Lower lobe of right lung (tissue), 2 donors: ENCODE measurements at regions not wholly inside any gene's neighbourhood (a gene's known extent, or its start where the extent isn't known, plus 50 kb on each side); places are given as distances from the start of the nearest gene placed in this dataset.

ENCODE experiments used
- ATAC-seq, 2 donors: fragments of 200-7000 bp; cut with Tn5 transposase; one replicate each; pipeline ENCODE4 v1.9.1; 2020 to 2022; ENCODE audit warnings: mild to moderate bottlenecking in 2 of 2, moderate library complexity in 2 of 2
- DNase-seq: peaks from one replicate; pipeline ENCODE4 v3.0.0-alpha.2; 2020
- H3K27ac ChIP-seq: fragments of 200-600 bp; one replicate; pipeline ENCODE4 v1.8.0; 2022
- H3K27me3 ChIP-seq: fragments of 200-600 bp; one replicate; pipeline ENCODE4 v1.8.0; 2022; ENCODE audit warnings: low read depth
- H3K36me3 ChIP-seq: fragments of 200-600 bp; one replicate; pipeline ENCODE4 v1.8.0; 2022; ENCODE audit warnings: mild to moderate bottlenecking
- H3K4me1 ChIP-seq: fragments of 200-600 bp; one replicate; pipeline ENCODE4 v1.8.0; 2022
- H3K4me3 ChIP-seq: fragments of 200-600 bp; one replicate; pipeline ENCODE4 v1.8.0; 2022; ENCODE audit warnings: mild to moderate bottlenecking
- H3K9me3 ChIP-seq: fragments of 200-600 bp; one replicate; pipeline ENCODE4 v1.8.0; 2022
- CTCF ChIP-seq: fragments of 200-600 bp; IDR thresholded peaks from one replicate; pipeline ENCODE4 v1.8.0; 2022; ENCODE audit warnings: antibody characterized with exemption, mild to moderate bottlenecking
- intact Hi-C: fragments of 100-400 bp; cut with DNase I; formaldehyde crosslinking; loops from one replicate; pipeline ENCODE4 v1.11.0; 2022
- donor health status: DM: no; HTN: yes; CAD: no; lungs with severe emphysema.

- no peak for ATAC-seq
- DNase-seq = no peak
- no peak for TF ChIP-seq CTCF
Observed at GRCh38 chr7:29619111-29619510, 55.5 kb downstream of the PRR15 start.

GRCh38 chr7:29619848-29620555 is 56.4 kb downstream of the PRR15 start:
- Histone ChIP-seq H3K9me3 (no peaks in the 10 kb centered on the region), H3K27me3 (peaks cover 6% of the 10 kb centered on the region), H3K4me1 (no peaks in the 10 kb centered on the region), H3K27ac (no peak overlapping the region), H3K4me3 (no peak overlapping the region), H3K36me3 (no peaks in the 10 kb centered on the region)
- DNase-seq (no peak), ATAC-seq (no peak)
- intact Hi-C loops = no loop called here
- TF ChIP-seq CTCF = no peak

More at GRCh38 chr7:29619111-29619510, 55.5 kb downstream of the PRR15 start:
- Histone ChIP-seq H3K4me3 (no peak overlapping the region), H3K36me3 (no peaks in the 10 kb centered on the region), H3K4me1 (no peaks in the 10 kb centered on the region), H3K9me3 (no peaks in the 10 kb centered on the region), H3K27ac (no peak overlapping the region), H3K27me3 (peaks cover 3% of the 10 kb centered on the region)
- intact Hi-C loops = no loop called here

- ATAC-seq (no peak), DNase-seq (no peak)
- no peaks in the 10 kb centered on the region for H3K9me3 ChIP-seq
- intact Hi-C loops = no loop called here
- H3K27ac ChIP-seq = no peak overlapping the region
- no peak overlapping the region for H3K4me3 ChIP-seq
- H3K27me3 ChIP-seq = peaks cover 6% of the 10 kb centered on the region
- no peaks in the 10 kb centered on the region for H3K4me1 ChIP-seq
- H3K36me3 ChIP-seq = no peaks in the 10 kb centered on the region
- TF ChIP-seq CTCF = no peak
Observed at GRCh38 chr7:29620556-29620930, 56.9 kb downstream of the PRR15 start.

- intact Hi-C loops = no loop called here
- H3K9me3 ChIP-seq = no peaks in the 10 kb centered on the region
- no peak overlapping the region for H3K27ac ChIP-seq
- H3K36me3 ChIP-seq = no peaks in the 10 kb centered on the region
- no peak for TF ChIP-seq CTCF
- H3K27me3 ChIP-seq = peaks cover 11% of the 10 kb centered on the region
- no peak overlapping the region for H3K4me3 ChIP-seq
- ATAC-seq (no peak), DNase-seq (no peak)
- H3K4me1 ChIP-seq = no peaks in the 10 kb centered on the region
Observed at GRCh38 chr7:29622335-29623265, 59.0 kb downstream of the PRR15 start.

- Histone ChIP-seq H3K9me3 (no peaks in the 10 kb centered on the region), H3K27me3 (peaks cover 15% of the 10 kb centered on the region), H3K36me3 (no peaks in the 10 kb centered on the region), H3K4me1 (no peaks in the 10 kb centered on the region), H3K4me3 (no peak overlapping the region), H3K27ac (no peak overlapping the region)
- no peak for TF ChIP-seq CTCF
- intact Hi-C loops = no loop called here
- no peak for DNase-seq
- ATAC-seq = no peak
Observed at GRCh38 chr7:29623973-29624372, 60.3 kb downstream of the PRR15 start.
